ENCODE measurements at regions not wholly inside any gene's neighbourhood (a gene's known extent, or its start where the extent isn't known, plus 50 kb on each side); places are given as distances from the start of the nearest gene placed in this dataset.

DNA sequence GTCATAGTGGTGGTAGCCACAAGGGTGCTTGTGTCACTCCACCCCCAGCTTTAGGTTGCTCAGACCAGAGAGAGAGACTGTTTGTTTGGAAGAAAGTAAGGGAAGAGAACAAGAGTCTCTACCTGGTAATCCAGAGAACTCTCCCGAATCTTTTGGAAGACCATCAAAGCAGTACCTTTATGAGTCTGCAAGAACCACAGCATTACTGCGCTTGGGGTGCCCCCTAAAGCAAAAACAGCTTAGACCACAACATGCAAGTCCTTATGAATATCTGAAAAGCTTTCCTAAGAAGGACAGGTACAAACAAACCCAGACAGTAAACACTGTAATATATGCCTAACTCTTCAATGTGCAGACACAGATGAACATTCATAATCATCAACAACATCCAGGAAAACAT, 1398.6 kb upstream of the C9orf72 start:
- Histone ChIP-seq H3K4me1 (no peaks in the 10 kb centered on the region), H3K36me3 (no peaks in the 10 kb centered on the region), H3K27me3 (no peaks in the 10 kb centered on the region), H3K9me3 (no peaks in the 10 kb centered on the region), H3K4me3 (no peak overlapping the region), H3K27ac (replicated peaks in 1 of 4) (no peak overlapping the region)
- intact Hi-C loops (cut with DNase I): no loop called here
- TF ChIP-seq POLR2A (IDR thresholded peaks at IDR 0.05; ENCODE audit: low read depth) (no peak), EP300 (IDR thresholded peaks at IDR 0.05) (no peak), POLR2AphosphoS5 (IDR thresholded peaks at IDR 0.05) (no peak)
- TF ChIP-seq, protein P1, sequence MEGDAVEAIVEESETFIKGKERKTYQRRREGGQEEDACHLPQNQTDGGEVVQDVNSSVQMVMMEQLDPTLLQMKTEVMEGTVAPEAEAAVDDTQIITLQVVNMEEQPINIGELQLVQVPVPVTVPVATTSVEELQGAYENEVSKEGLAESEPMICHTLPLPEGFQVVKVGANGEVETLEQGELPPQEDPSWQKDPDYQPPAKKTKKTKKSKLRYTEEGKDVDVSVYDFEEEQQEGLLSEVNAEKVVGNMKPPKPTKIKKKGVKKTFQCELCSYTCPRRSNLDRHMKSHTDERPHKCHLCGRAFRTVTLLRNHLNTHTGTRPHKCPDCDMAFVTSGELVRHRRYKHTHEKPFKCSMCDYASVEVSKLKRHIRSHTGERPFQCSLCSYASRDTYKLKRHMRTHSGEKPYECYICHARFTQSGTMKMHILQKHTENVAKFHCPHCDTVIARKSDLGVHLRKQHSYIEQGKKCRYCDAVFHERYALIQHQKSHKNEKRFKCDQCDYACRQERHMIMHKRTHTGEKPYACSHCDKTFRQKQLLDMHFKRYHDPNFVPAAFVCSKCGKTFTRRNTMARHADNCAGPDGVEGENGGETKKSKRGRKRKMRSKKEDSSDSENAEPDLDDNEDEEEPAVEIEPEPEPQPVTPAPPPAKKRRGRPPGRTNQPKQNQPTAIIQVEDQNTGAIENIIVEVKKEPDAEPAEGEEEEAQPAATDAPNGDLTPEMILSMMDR (IDR thresholded peaks at IDR 0.05): no peak
- 45% methylated on average over 1 of the region's 2 CpGs for WGBS
- DNase-seq (ENCODE audit: extremely low spot score): no peak

DNA sequence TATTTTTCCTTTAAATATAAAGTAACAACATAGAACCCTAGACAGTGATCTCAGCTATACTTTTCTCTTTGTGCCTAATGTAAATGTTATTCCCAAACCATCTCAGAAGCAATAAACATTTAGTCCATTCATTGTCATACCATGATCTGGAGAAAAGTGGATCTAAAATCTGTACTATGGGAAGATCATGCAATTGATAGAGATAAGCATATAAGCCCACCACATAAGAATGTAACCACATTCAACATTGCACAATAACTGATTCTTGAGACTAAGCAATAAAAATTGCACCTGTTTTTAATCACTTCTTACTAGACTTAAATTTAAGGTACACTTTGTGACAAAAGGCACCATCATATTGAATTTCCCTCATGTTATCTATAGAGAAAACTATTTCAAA, 1403.0 kb upstream of the C9orf72 start:
- no peaks in the 10 kb centered on the region for H3K4me1 ChIP-seq
- no peaks in the 10 kb centered on the region for H3K36me3 ChIP-seq
- no peak for DNase-seq (ENCODE audit: extremely low spot score)
- H3K27me3 ChIP-seq: no peaks in the 10 kb centered on the region
- H3K9me3 ChIP-seq: no peaks in the 10 kb centered on the region
- no peak overlapping the region for H3K27ac ChIP-seq (replicated peaks in 1 of 4)
- H3K4me3 ChIP-seq: no peak overlapping the region
- TF ChIP-seq POLR2A (IDR thresholded peaks at IDR 0.05; ENCODE audit: low read depth) (no peak), POLR2AphosphoS5 (IDR thresholded peaks at IDR 0.05) (no peak), EP300 (IDR thresholded peaks at IDR 0.05) (no peak)
- TF ChIP-seq, protein P1 (IDR thresholded peaks at IDR 0.05): no peak
- intact Hi-C loops (cut with DNase I): no loop called here

DNA sequence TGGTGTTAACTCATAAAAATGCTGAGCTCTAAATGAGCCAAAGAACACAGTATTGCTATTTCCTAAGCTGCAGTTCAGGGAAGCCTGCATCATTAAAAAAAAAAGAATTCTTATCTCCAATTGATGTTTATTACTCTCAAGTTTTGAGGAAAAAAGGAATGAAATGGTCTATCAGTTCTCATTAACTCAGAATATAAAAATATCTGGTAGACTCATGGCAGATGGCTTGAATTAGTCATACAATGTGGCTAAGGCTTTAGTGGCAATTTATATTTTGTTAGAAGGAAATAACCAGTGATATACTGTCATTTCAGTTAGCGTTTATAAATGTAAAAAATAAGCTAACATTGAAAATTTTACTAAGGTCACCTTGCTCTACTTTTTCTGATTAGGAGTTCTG, 1403.4 kb upstream of the C9orf72 start:
- DNase-seq (ENCODE audit: extremely low spot score): no peak
- Histone ChIP-seq H3K9me3 (no peaks in the 10 kb centered on the region), H3K27ac (replicated peaks in 1 of 4) (no peak overlapping the region), H3K4me3 (no peak overlapping the region), H3K36me3 (no peaks in the 10 kb centered on the region), H3K27me3 (no peaks in the 10 kb centered on the region), H3K4me1 (no peaks in the 10 kb centered on the region)
- intact Hi-C loops (cut with DNase I): no loop called here
- TF ChIP-seq, protein P1 (IDR thresholded peaks at IDR 0.05): no peak
- TF ChIP-seq EP300 (IDR thresholded peaks at IDR 0.05) (no peak), POLR2A (IDR thresholded peaks at IDR 0.05; ENCODE audit: low read depth) (no peak), POLR2AphosphoS5 (IDR thresholded peaks at IDR 0.05) (no peak)
- 55% methylated on average over 1 of the region's 1 CpG for WGBS

DNA sequence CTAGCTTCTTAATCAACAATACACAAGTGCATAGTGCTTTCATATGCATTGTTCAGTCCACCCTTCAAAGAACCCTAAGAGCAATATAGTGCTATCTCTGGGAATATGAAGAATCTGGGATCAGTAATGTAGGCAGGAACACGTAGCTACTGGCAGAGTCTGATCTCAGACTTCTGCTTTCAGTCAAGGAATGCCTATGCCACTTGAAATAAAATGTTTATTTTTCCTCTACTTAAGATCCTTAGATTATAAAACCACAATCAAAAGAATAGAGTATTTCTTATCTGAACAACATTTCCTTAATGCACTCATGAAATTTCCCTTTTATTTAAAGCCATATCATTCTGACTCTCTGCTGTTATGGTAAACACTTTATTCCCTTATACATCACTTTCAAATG, 1407.8 kb upstream of the C9orf72 start:
- 47% methylated on average over 1 of the region's 1 CpG for WGBS
- Histone ChIP-seq H3K9me3 (no peaks in the 10 kb centered on the region), H3K27me3 (no peaks in the 10 kb centered on the region), H3K36me3 (no peaks in the 10 kb centered on the region), H3K4me3 (no peak overlapping the region), H3K4me1 (no peaks in the 10 kb centered on the region), H3K27ac (replicated peaks in 1 of 4) (no peak overlapping the region)
- intact Hi-C loops (cut with DNase I): no loop called here
- TF ChIP-seq POLR2AphosphoS5 (IDR thresholded peaks at IDR 0.05): no peak
- no peak for TF ChIP-seq POLR2A (IDR thresholded peaks at IDR 0.05; ENCODE audit: low read depth)
- no peak for TF ChIP-seq EP300 (IDR thresholded peaks at IDR 0.05)
- TF ChIP-seq, protein P1 (IDR thresholded peaks at IDR 0.05): no peak
- DNase-seq (ENCODE audit: extremely low spot score): no peak

DNA sequence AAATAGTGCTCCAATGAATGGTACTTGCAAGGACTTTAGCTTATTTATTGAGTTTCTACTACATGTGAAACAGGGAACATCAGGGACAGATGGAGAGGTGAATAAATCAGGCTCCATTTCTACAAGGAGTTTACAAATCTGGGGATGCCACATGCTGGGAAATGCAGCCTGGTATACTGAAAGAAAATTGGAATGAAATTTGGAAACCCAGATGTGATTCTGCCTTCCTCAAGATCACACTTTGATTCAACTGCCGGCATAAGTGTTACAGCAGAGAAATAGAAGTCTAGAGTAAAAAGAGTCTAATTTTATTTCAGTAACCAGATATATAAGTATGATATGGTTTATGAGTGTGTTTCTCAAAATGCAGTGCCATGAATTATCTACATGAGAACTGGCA, 1408.4 kb upstream of the C9orf72 start:
- no peaks in the 10 kb centered on the region for H3K9me3 ChIP-seq
- H3K27ac ChIP-seq (replicated peaks in 1 of 4): no peak overlapping the region
- WGBS: 96% methylated on average over 1 of the region's 1 CpG
- DNase-seq (ENCODE audit: extremely low spot score): no peak
- no peak for TF ChIP-seq EP300 (IDR thresholded peaks at IDR 0.05)
- TF ChIP-seq, protein P1 (IDR thresholded peaks at IDR 0.05): no peak
- H3K4me3 ChIP-seq: no peak overlapping the region
- no peaks in the 10 kb centered on the region for H3K36me3 ChIP-seq
- no peaks in the 10 kb centered on the region for H3K27me3 ChIP-seq
- no peaks in the 10 kb centered on the region for H3K4me1 ChIP-seq
- intact Hi-C loops (cut with DNase I): no loop called here

Data from esophagus muscularis mucosa (tissue), 4 donors.